ENCODE measurements at regions not wholly inside any gene's neighbourhood (a gene's known extent, or its start where the extent isn't known, plus 50 kb on each side); places are given as distances from the start of the nearest gene placed in this dataset.

DNA sequence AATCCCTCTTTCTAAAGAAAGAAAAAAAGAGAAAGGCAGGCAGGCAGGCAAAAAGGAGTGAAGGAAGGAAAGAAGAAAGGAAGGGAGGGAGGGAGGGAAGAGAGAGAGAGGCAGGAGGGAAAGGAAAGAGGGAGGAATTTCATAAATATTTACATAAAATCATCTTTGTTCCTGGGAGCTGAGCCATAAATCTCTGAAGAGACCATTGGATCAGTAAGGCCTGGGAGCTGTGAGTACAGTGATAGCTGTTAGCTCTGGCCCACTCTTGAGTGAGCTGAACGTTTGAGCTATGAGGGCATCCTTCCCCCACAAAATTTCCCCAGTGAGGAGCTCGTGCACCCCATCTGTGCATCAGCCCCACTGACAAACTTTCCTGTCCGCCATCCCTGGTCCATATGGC lies 224.0 kb downstream of the SOD2 start:
- DNase-seq (peak in 1 of 3 donors; percentile 16), ATAC-seq (ENCODE audit: insufficient read depth, low FRiP score) (no peak)
- Histone ChIP-seq H3K27ac (ENCODE audit: low read depth in 1 of 2, low read length in 1 of 2) (no peak overlapping the region), H3K9ac (ENCODE audit: insufficient read depth in 1 of 2, low read length in 2 of 2) (no peak overlapping the region), H3K4me3 (no peak overlapping the region), H3K27me3 (ENCODE audit: control insufficient read depth in 3 of 3, insufficient read depth in 3 of 3, low read length in 2 of 3) (no peaks in the 10 kb centered on the region), H3K9me3 (ENCODE audit: control insufficient read depth in 4 of 4, insufficient read depth in 3 of 4, low read length in 3 of 4) (peaks cover 0 to 11% (median 0%) of the 10 kb centered on the region in 4 donors), H3K36me3 (ENCODE audit: control insufficient read depth in 4 of 4, insufficient read depth in 4 of 4, low read length in 4 of 4) (no peaks in the 10 kb centered on the region), H3K4me1 (ENCODE audit: control insufficient read depth in 5 of 5, insufficient read depth in 5 of 5, low read length in 5 of 5) (peaks cover 0 to 2% (median 0%) of the 10 kb centered on the region in 5 donors)
- TF ChIP-seq, protein P1, sequence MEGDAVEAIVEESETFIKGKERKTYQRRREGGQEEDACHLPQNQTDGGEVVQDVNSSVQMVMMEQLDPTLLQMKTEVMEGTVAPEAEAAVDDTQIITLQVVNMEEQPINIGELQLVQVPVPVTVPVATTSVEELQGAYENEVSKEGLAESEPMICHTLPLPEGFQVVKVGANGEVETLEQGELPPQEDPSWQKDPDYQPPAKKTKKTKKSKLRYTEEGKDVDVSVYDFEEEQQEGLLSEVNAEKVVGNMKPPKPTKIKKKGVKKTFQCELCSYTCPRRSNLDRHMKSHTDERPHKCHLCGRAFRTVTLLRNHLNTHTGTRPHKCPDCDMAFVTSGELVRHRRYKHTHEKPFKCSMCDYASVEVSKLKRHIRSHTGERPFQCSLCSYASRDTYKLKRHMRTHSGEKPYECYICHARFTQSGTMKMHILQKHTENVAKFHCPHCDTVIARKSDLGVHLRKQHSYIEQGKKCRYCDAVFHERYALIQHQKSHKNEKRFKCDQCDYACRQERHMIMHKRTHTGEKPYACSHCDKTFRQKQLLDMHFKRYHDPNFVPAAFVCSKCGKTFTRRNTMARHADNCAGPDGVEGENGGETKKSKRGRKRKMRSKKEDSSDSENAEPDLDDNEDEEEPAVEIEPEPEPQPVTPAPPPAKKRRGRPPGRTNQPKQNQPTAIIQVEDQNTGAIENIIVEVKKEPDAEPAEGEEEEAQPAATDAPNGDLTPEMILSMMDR (IDR thresholded peaks at IDR 0.05; ENCODE audit: control extremely low read depth, extremely low read depth), result no peak
- WGBS, 2 donors, result 77 to 86% methylated on average over 3 of the region's 3 CpGs

DNA sequence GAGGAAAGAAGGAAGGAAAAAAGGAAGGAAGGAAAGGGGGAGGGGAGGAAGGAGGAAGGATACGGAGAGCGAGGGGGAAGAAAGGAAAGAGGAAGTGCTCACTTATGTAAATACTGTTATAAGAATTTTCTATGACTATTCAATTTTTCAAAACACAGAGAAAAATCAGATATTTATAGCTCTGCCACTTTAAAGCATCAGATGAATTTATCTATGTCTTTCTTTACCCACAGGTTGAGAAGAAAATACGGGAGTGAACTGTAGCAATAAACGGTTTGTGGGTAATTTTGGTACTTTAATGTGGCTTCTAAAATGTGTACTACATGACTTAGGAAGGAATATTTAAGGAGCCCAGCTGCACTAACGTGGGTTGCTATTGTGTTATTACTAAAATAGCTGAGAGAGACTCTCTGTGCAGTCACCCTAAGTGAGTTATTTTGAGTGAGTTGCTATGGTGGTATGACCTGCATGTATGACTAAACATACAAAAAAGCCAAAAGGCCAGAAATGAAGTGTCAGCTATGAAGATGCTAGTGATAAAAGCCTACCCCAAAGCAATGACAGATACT lies 225.5 kb downstream of the SOD2 start:
- Histone ChIP-seq H3K4me3 (no peak overlapping the region), H3K4me1 (ENCODE audit: control insufficient read depth in 5 of 5, insufficient read depth in 5 of 5, low read length in 5 of 5) (no peaks in the 10 kb centered on the region), H3K27ac (ENCODE audit: low read depth in 1 of 2, low read length in 1 of 2) (no peak overlapping the region), H3K9me3 (ENCODE audit: control insufficient read depth in 4 of 4, insufficient read depth in 3 of 4, low read length in 3 of 4) (peaks cover 0 to 9% (median 0%) of the 10 kb centered on the region in 4 donors), H3K27me3 (ENCODE audit: control insufficient read depth in 3 of 3, insufficient read depth in 3 of 3, low read length in 2 of 3) (no peaks in the 10 kb centered on the region), H3K9ac (ENCODE audit: insufficient read depth in 1 of 2, low read length in 2 of 2) (no peak overlapping the region), H3K36me3 (ENCODE audit: control insufficient read depth in 4 of 4, insufficient read depth in 4 of 4, low read length in 4 of 4) (no peaks in the 10 kb centered on the region)
- TF ChIP-seq, protein P1 (IDR thresholded peaks at IDR 0.05; ENCODE audit: control extremely low read depth, extremely low read depth), result no peak
- 25 to 36% methylated on average over 5 of the region's 5 CpGs for whole genome bisulfite sequencing, 2 donors
- DNase-seq (no peak), ATAC-seq (ENCODE audit: insufficient read depth, low FRiP score) (no peak)

DNA sequence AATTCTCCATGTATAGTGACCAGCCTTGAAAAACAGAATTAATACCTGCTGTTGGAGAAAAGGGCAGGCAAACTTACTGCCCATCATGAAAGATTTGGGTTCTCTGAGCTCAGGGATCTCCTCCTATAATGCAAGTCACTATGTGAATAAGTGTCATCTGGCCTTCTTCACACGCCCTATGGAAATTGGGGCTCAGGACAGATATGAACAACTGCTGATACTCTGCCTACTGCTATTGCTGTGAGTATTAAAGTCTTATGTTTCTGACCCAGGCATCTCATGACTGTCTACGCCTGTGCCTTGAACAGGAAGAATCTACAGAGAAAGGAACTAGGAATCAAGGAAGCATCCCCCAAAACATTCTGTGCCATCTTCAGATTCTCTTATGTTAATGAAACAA lies 226.1 kb downstream of the SOD2 start:
- H3K27ac ChIP-seq (ENCODE audit: low read depth in 1 of 2, low read length in 1 of 2), result no peak overlapping the region
- ATAC-seq (ENCODE audit: insufficient read depth, low FRiP score), result no peak
- no peak overlapping the region for H3K4me3 ChIP-seq
- WGBS, 2 donors, result 41 to 60% methylated on average over 2 of the region's 2 CpGs
- no peak overlapping the region for H3K9ac ChIP-seq (ENCODE audit: insufficient read depth in 1 of 2, low read length in 2 of 2)
- DNase-seq, result no peak
- peaks cover 0 to 9% (median 0%) of the 10 kb centered on the region in 4 donors for H3K9me3 ChIP-seq (ENCODE audit: control insufficient read depth in 4 of 4, insufficient read depth in 3 of 4, low read length in 3 of 4)
- TF ChIP-seq, protein P1 (IDR thresholded peaks at IDR 0.05; ENCODE audit: control extremely low read depth, extremely low read depth), result no peak
- no peaks in the 10 kb centered on the region for H3K4me1 ChIP-seq (ENCODE audit: control insufficient read depth in 5 of 5, insufficient read depth in 5 of 5, low read length in 5 of 5)
- no peaks in the 10 kb centered on the region for H3K36me3 ChIP-seq (ENCODE audit: control insufficient read depth in 4 of 4, insufficient read depth in 4 of 4, low read length in 4 of 4)
- H3K27me3 ChIP-seq (ENCODE audit: control insufficient read depth in 3 of 3, insufficient read depth in 3 of 3, low read length in 2 of 3), result no peaks in the 10 kb centered on the region

DNA sequence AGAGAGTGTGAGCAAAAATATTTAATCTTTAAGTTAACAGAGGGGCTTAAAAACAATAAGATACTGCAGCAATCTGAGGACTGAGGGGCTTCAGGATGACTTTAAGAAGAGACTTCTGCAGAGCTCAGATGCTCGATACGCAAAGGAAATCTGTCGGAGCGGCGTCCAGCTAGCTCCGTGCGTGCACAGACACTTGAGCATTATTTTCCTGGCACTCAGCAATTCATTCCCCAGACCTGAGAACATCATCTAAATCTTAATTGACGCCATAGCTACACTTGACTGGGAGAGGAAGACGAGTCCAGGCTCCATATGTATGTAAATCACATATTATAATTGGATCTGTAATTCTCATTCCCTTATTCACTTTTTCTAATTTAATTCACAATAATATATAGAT lies 228.2 kb downstream of the SOD2 start:
- Histone ChIP-seq H3K27me3 (ENCODE audit: control insufficient read depth in 3 of 3, insufficient read depth in 3 of 3, low read length in 2 of 3) (no peaks in the 10 kb centered on the region), H3K9me3 (ENCODE audit: control insufficient read depth in 4 of 4, insufficient read depth in 3 of 4, low read length in 3 of 4) (peaks cover 0 to 3% (median 0%) of the 10 kb centered on the region in 4 donors), H3K9ac (ENCODE audit: insufficient read depth in 1 of 2, low read length in 2 of 2) (no peak overlapping the region), H3K36me3 (ENCODE audit: control insufficient read depth in 4 of 4, insufficient read depth in 4 of 4, low read length in 4 of 4) (no peaks in the 10 kb centered on the region), H3K4me1 (ENCODE audit: control insufficient read depth in 5 of 5, insufficient read depth in 5 of 5, low read length in 5 of 5) (no peaks in the 10 kb centered on the region), H3K4me3 (no peak overlapping the region), H3K27ac (ENCODE audit: low read depth in 1 of 2, low read length in 1 of 2) (no peak overlapping the region)
- WGBS, 2 donors, result 73 to 89% methylated on average over 9 of the region's 9 CpGs
- TF ChIP-seq, protein P1 (IDR thresholded peaks at IDR 0.05; ENCODE audit: control extremely low read depth, extremely low read depth), result no peak
- no peak for ATAC-seq (ENCODE audit: insufficient read depth, low FRiP score)
- DNase-seq, result no peak

Data from lung (tissue), 11 donors.